Erythroblast (primary cell): ENCODE measurements at regions not wholly inside any gene's neighbourhood (a gene's known extent, or its start where the extent isn't known, plus 50 kb on each side); places are given as distances from the start of the nearest gene placed in this dataset.

Source experiments
- GATA1 ChIP-seq: IDR thresholded peaks from 2 replicates; pipeline ENCODE4 v1.6.1; 2011; ENCODE audit warnings: low read depth, mild to moderate bottlenecking, control low read depth, low read length, moderate library complexity
- POLR2A ChIP-seq: IDR thresholded peaks from 2 replicates; pipeline ENCODE4 v1.6.1; 2011; ENCODE audit warnings: mild to moderate bottlenecking, low read length

DNA sequence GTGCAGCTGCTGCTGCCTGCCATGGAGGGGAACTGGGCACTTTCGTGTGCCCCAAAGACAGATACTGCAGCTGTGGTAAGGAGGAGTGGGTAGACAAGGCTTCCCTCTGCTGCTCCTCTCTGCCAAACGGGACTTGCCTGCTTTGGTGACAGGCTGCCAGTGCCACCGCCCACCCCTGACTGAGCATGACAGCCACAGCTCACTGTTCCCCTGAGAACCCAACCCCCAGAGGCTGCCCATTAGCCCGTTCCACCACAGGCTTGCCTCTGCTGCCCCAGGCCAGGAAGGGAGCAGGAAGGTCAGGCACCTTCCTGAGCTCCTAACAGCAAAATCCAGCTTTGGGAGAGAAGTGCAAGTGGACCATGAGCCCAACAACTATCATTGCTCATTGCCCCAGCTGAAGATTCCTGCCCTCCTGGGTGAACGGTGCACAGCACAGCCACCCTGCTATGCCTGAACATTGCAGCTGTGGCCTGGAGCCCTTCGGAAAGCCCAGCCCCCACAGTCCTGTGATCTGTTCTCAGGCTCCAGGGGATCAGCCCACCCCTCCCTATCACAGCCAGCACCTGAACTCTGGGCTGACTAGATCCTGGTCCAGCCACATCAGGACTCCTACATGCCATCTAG, 58.7 kb upstream of the ANTXRL start:
- TF ChIP-seq POLR2A (no peak), GATA1 (no peak)
